ENCODE measurements at regions not wholly inside any gene's neighbourhood (a gene's known extent, or its start where the extent isn't known, plus 50 kb on each side); places are given as distances from the start of the nearest gene placed in this dataset.
"Not testable (repeated sequence)": the region's sequence is repeated elsewhere in the genome, so short reads cannot be mapped to it uniquely, and the experiment has no call there.

DNA sequence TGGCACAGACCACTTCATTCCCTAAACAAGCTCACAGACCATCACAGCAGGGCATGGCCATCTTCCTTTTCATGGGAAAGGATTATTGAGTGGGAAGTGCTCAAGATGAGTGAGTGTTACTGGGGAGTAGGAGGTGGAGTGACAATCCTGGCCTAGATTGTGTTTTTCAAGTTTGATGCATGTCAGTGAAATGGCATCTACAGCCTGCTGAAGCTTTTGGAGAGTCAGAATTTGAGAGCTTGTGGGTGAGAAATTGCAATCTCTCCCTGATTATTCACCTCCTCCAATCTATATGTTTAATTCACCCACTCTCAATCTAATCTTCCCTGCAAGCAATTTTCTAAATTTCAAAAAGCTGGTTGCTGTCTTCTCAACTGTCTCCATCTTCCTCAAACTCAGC lies 156.1 kb upstream of the G2E3 start:
- no peak for DNase-seq (ENCODE audit: low spot score)
- H3K4me1 Mint-ChIP-seq (ENCODE audit: unreplicated experiment) = no peaks in the 10 kb centered on the region
- H3K36me3 Mint-ChIP-seq (ENCODE audit: low read depth, unreplicated experiment) = no peaks in the 10 kb centered on the region
- H3K27me3 Mint-ChIP-seq (ENCODE audit: unreplicated experiment) = no peaks in the 10 kb centered on the region
- TF ChIP-seq, protein P1, sequence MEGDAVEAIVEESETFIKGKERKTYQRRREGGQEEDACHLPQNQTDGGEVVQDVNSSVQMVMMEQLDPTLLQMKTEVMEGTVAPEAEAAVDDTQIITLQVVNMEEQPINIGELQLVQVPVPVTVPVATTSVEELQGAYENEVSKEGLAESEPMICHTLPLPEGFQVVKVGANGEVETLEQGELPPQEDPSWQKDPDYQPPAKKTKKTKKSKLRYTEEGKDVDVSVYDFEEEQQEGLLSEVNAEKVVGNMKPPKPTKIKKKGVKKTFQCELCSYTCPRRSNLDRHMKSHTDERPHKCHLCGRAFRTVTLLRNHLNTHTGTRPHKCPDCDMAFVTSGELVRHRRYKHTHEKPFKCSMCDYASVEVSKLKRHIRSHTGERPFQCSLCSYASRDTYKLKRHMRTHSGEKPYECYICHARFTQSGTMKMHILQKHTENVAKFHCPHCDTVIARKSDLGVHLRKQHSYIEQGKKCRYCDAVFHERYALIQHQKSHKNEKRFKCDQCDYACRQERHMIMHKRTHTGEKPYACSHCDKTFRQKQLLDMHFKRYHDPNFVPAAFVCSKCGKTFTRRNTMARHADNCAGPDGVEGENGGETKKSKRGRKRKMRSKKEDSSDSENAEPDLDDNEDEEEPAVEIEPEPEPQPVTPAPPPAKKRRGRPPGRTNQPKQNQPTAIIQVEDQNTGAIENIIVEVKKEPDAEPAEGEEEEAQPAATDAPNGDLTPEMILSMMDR (IDR thresholded peaks at IDR 0.05; ENCODE audit: unreplicated experiment) = no peak
- no peak overlapping the region for H3K27ac Mint-ChIP-seq (ENCODE audit: unreplicated experiment)
- no peak overlapping the region for H3K4me3 Mint-ChIP-seq (ENCODE audit: unreplicated experiment)
- no peaks in the 10 kb centered on the region for H3K9me3 Mint-ChIP-seq (ENCODE audit: unreplicated experiment)

DNA sequence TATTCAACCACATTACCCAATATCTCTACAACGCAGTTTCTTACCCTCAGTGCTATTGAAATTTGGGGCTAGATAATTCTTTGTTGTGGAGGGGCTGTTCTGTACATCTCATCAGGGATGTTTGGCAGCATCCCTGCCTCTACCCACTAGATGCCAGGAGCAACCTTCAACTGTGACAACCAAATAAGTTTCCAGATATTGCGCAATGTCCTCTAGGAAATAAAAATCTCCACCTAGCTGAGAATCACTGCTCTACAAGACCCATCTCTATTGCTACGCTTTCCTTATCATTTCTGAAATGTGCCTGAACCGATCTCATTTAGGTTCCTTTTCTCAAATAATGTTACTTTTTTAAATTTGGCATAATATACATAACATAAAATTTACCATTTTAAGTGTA lies 155.2 kb upstream of the G2E3 start:
- H3K27me3 Mint-ChIP-seq (ENCODE audit: unreplicated experiment) = no peaks in the 10 kb centered on the region
- H3K4me1 Mint-ChIP-seq (ENCODE audit: unreplicated experiment) = no peaks in the 10 kb centered on the region
- TF ChIP-seq, protein P1 (IDR thresholded peaks at IDR 0.05; ENCODE audit: unreplicated experiment) = no peak

DNA sequence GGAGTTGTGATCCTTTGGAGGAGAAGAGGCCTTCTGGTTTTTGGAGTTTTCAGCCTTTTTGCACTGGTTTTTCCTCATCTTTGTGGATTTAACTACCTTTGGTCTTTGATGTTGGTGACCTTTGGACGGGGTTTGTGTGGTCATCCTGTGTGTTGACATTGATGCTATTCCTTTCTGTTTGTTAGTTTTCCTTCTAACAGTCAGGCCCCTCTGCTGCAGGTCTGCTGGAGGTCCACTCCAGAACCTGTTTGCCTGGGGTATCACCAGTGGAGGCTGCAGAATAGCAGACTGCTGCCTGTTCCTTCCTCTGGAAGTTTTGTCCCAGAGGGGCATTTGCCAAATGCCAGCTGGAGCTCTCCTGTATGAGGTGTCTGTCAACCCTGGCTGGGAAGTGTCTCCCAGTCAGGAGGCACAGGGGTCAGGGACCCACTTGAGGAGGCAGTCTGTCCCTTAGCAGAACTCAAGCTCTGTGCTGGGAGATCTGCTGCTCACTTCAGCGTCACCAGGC lies 149.4 kb upstream of the G2E3 start:
- not testable (repeated sequence) for H3K9me3 Mint-ChIP-seq (ENCODE audit: unreplicated experiment); H3K27ac Mint-ChIP-seq (ENCODE audit: unreplicated experiment); DNase-seq (ENCODE audit: low spot score); H3K4me3 Mint-ChIP-seq (ENCODE audit: unreplicated experiment); H3K27me3 Mint-ChIP-seq (ENCODE audit: unreplicated experiment); H3K4me1 Mint-ChIP-seq (ENCODE audit: unreplicated experiment); H3K36me3 Mint-ChIP-seq (ENCODE audit: low read depth, unreplicated experiment)

More for the DNA sequence above, 155.2 kb upstream of the G2E3 start:
- H3K27ac Mint-ChIP-seq (ENCODE audit: unreplicated experiment) = no peak overlapping the region
- H3K36me3 Mint-ChIP-seq (ENCODE audit: low read depth, unreplicated experiment) = no peaks in the 10 kb centered on the region
- H3K9me3 Mint-ChIP-seq (ENCODE audit: unreplicated experiment) = no peaks in the 10 kb centered on the region
- no peak overlapping the region for H3K4me3 Mint-ChIP-seq (ENCODE audit: unreplicated experiment)
- DNase-seq (ENCODE audit: low spot score) = no peak

DNA sequence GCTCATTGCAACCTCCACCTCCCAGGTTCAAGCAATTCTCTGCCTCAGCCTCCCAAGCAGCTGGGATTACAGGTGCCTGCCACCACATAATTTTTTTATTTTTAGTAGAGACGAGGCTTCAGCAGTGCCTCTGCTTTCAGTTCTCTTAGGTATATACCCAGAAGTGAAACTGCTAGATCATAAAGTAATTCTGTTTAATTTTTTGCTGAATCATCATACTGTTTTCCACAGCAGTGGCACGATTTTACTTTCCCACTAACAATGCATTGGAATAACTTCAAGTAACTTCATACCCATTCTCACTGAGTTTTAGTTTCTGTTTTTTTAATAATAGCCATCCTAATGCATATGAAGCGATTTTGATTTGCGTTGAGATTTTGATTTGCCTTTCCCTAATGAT lies 148.0 kb upstream of the G2E3 start:
- Mint-ChIP-seq H3K27me3 (ENCODE audit: unreplicated experiment) (no peaks in the 10 kb centered on the region), H3K4me3 (ENCODE audit: unreplicated experiment) (no peak overlapping the region), H3K9me3 (ENCODE audit: unreplicated experiment) (no peaks in the 10 kb centered on the region), H3K36me3 (ENCODE audit: low read depth, unreplicated experiment) (no peaks in the 10 kb centered on the region), H3K27ac (ENCODE audit: unreplicated experiment) (no peak overlapping the region), H3K4me1 (ENCODE audit: unreplicated experiment) (no peaks in the 10 kb centered on the region)
- no peak for DNase-seq (ENCODE audit: low spot score)
- TF ChIP-seq, protein P1 (IDR thresholded peaks at IDR 0.05; ENCODE audit: unreplicated experiment) = no peak

DNA sequence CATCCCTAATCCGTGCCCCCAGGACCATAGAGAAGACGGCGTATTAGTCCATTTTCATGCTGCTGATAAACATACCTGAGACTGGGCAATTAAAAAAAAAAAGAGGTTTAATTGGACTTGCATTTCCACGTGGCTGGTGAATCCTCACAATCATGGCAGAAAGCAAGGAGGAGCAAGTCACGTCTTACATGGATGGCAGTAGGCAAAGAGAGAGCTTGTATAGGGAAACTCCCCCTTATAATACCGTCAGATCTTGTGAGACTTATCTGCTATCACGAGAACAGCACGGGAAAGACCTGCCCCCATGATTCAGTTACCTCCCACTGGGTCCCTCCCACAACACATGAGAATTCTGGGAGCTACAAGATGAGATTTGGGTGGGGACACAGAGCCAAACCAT lies 145.8 kb upstream of the G2E3 start:
- H3K36me3 Mint-ChIP-seq (ENCODE audit: low read depth, unreplicated experiment); H3K27me3 Mint-ChIP-seq (ENCODE audit: unreplicated experiment); H3K9me3 Mint-ChIP-seq (ENCODE audit: unreplicated experiment): not testable (repeated sequence)

DNA sequence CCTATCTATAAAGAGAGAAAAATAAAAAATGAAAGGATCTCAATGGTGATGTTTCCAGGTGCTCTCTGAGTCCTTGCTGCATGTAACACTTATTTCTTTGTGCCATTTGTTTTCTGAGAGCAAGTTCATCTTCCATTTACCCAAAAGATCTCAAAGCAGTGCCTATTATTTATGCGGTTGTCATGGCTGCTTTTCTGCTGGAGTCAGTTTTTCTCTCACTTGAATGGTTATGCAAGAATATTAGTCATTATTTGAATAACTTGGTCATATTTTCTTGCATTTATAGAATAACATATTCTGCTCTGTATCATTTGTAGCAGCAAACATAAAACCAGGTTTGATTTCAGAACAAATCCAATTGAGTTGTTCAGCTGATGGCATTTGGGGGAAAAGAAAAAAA lies 141.8 kb upstream of the G2E3 start:
- DNase-seq (ENCODE audit: low spot score) = no peak
- Mint-ChIP-seq H3K27me3 (ENCODE audit: unreplicated experiment) (no peaks in the 10 kb centered on the region), H3K27ac (ENCODE audit: unreplicated experiment) (no peak overlapping the region), H3K36me3 (ENCODE audit: low read depth, unreplicated experiment) (no peaks in the 10 kb centered on the region), H3K9me3 (ENCODE audit: unreplicated experiment) (no peaks in the 10 kb centered on the region), H3K4me1 (ENCODE audit: unreplicated experiment) (no peaks in the 10 kb centered on the region), H3K4me3 (ENCODE audit: unreplicated experiment) (no peak overlapping the region)
- TF ChIP-seq, protein P1 (IDR thresholded peaks at IDR 0.05; ENCODE audit: unreplicated experiment) = no peak

More for the DNA sequence above, 145.8 kb upstream of the G2E3 start:
- DNase-seq (ENCODE audit: low spot score); H3K27ac Mint-ChIP-seq (ENCODE audit: unreplicated experiment); H3K4me1 Mint-ChIP-seq (ENCODE audit: unreplicated experiment); H3K4me3 Mint-ChIP-seq (ENCODE audit: unreplicated experiment): not testable (repeated sequence)
